Esophagus squamous epithelium (tissue), 5 donors: ENCODE measurements at regions not wholly inside any gene's neighbourhood (a gene's known extent, or its start where the extent isn't known, plus 50 kb on each side); places are given as distances from the start of the nearest gene placed in this dataset.

Experiments
- DNase-seq: peaks from one replicate; lab custom pipeline; 2025; lab: John Stamatoyannopoulos, UW
- H3K27ac ChIP-seq, 4 donors: fragments of 200-600 bp; sonication (generic); one replicate each; pipeline ENCODE4 v1.5.1; 2016 to 2019; ENCODE audit warnings: mild to moderate bottlenecking in 1 of 4
- H3K27me3 ChIP-seq, 4 donors: fragments of 200-600 bp; sonication (generic); 1 replicate in 3 of 4; 2 replicates in 1 of 4; pipeline versions ENCODE4 v1.5.1 to v1.6.0; 2017 to 2021; ENCODE audit warnings: antibody characterized with exemption in 1 of 4
- H3K36me3 ChIP-seq, 3 donors: fragments of 200-600 bp; sonication (generic); one replicate each; pipeline ENCODE4 v1.5.1; 2016 to 2019
- H3K4me1 ChIP-seq, 3 donors: fragments of 200-600 bp; sonication (generic); one replicate each; pipeline ENCODE4 v1.5.1; 2017 to 2019
- H3K4me3 ChIP-seq, 4 donors: fragments of 200-600 bp; sonication (generic); 1 replicate in 3 of 4; 2 replicates in 1 of 4; pipeline ENCODE4 v1.5.1; 2016 to 2019; ENCODE audit warnings: mild to moderate bottlenecking in 2 of 4, moderate library complexity in 1 of 4
- H3K9me3 ChIP-seq, 3 donors: fragments of 200-600 bp; sonication (generic); one replicate each; pipeline ENCODE4 v1.5.1; 2016 to 2019
- POLR2A ChIP-seq, 4 donors: fragments of 450-650 bp; IDR thresholded peaks; one replicate each; pipeline ENCODE4 v1.6.1; 2017; ENCODE audit warnings: antibody characterized with exemption in 4 of 4, mild to moderate bottlenecking in 4 of 4, moderate library complexity in 3 of 4
- WGBS, 2 donors: methylation state at CpG; one replicate each; pipeline ENCODE4 v1.1.5; 2018; 5-methylcytosine and 5-hydroxymethylcytosine counted together
- intact Hi-C: fragments of 100-400 bp; cut with DNase I; formaldehyde crosslinking; loops from one replicate; pipeline ENCODE4 v1.15.0; 2022
- TF ChIP-seq, protein P1 (sequence below), 6 experiments: fragments of 450-650 bp in 4 of 6; fragments of 200-600 bp in 2 of 6; sonication (generic) in 2 of 6; IDR thresholded peaks; one replicate each; pipeline ENCODE4 v1.5.1; 2016 to 2019; ENCODE audit warnings: antibody characterized with exemption in 6 of 6, mild to moderate bottlenecking in 4 of 6, moderate library complexity in 4 of 6
- donor health status: DM: yes; HTN: yes; CAD: no.

DNA sequence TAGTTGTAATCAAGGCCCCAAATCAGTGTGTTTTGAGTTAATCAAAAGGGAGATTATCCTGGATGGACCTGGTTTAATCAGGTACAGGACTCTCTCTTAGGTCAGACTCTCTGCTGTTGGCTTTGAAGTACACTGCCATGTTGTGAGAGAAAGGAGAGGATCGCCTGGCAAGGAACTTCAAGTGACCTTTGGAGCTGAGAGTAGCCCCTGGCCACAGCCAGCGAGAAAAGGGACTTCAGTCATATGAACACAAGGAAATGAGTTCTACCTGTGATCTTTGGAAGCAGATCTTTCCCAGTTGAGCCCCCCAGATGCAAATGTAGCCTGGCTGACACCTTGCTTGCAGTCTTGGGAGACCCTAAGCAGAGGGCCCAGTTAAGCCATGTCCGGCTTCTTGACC lies 68.3 kb upstream of the CPM start:
- WGBS, 2 donors, result 96 to 100% methylated on average over 1 to 3 of the region's 3 CpGs
- Histone ChIP-seq H3K4me3 (no peak overlapping the region), H3K27me3 (no peaks in the 10 kb centered on the region), H3K4me1 (peaks cover 0 to 1% (median 0%) of the 10 kb centered on the region in 3 donors), H3K27ac (no peak overlapping the region), H3K36me3 (no peaks in the 10 kb centered on the region), H3K9me3 (no peaks in the 10 kb centered on the region)
- TF ChIP-seq POLR2A (IDR thresholded peaks at IDR 0.05), result no peak
- TF ChIP-seq, protein P1, sequence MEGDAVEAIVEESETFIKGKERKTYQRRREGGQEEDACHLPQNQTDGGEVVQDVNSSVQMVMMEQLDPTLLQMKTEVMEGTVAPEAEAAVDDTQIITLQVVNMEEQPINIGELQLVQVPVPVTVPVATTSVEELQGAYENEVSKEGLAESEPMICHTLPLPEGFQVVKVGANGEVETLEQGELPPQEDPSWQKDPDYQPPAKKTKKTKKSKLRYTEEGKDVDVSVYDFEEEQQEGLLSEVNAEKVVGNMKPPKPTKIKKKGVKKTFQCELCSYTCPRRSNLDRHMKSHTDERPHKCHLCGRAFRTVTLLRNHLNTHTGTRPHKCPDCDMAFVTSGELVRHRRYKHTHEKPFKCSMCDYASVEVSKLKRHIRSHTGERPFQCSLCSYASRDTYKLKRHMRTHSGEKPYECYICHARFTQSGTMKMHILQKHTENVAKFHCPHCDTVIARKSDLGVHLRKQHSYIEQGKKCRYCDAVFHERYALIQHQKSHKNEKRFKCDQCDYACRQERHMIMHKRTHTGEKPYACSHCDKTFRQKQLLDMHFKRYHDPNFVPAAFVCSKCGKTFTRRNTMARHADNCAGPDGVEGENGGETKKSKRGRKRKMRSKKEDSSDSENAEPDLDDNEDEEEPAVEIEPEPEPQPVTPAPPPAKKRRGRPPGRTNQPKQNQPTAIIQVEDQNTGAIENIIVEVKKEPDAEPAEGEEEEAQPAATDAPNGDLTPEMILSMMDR (IDR thresholded peaks at IDR 0.05), result no peak
- intact Hi-C loops, result no loop called here
- no peak for DNase-seq

DNA sequence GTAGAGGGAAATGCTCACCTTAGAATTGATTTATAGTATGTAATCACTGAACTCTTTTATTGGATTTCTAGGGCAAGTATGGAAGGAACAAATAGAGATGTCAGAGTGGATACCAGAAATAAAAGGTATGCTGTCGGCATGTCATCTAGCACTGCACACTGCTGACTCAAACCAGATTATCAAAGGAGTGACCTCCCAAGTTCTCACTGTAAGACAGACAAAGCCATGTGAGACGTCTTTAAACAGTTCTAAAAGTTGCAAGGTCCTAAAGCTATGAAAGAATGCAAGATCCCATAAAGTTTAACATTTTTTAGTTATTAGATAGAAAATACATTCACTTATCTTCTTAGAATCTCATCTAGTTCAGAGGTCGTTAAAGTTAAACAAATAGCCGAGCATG lies 70.0 kb upstream of the CPM start:
- Histone ChIP-seq H3K4me3 (no peak overlapping the region), H3K36me3 (no peaks in the 10 kb centered on the region), H3K4me1 (peaks cover 0 to 18% (median 13%) of the 10 kb centered on the region in 3 donors), H3K27ac (no peak overlapping the region), H3K27me3 (no peaks in the 10 kb centered on the region), H3K9me3 (no peaks in the 10 kb centered on the region)
- no peak for DNase-seq
- TF ChIP-seq, protein P1 (IDR thresholded peaks at IDR 0.05), result no peak
- TF ChIP-seq POLR2A (IDR thresholded peaks at IDR 0.05), result no peak
- intact Hi-C loops, result no loop called here
- 78 to 81% methylated on average over 4 of the region's 4 CpGs for WGBS, 2 donors

DNA sequence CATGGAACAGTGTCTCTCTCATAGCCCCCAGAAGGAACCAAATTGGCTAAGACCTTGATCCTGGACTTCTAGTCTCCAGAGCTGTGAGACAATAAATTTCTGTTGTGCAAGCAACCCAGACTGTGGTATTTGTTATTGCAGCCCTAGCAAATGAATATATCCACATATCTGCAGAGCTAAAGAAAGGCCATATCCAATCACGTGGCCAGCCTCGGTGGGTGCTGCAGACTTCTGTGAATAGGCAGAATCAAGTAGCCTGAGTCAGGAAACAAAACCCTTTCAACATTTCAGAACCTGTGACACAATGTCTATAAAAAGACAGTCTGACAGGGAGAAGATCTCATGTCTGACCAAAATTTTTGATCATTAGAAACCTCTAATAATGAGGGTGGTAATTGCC lies 71.0 kb upstream of the CPM start:
- intact Hi-C loops, result no loop called here
- H3K4me1 ChIP-seq, result peaks cover 0 to 29% (median 20%) of the 10 kb centered on the region in 3 donors
- no peaks in the 10 kb centered on the region for H3K36me3 ChIP-seq
- WGBS, 2 donors, result 79 to 100% methylated on average over 2 of the region's 2 CpGs
- no peaks in the 10 kb centered on the region for H3K9me3 ChIP-seq
- no peaks in the 10 kb centered on the region for H3K27me3 ChIP-seq
- no peak for DNase-seq
- H3K4me3 ChIP-seq, result no peak overlapping the region
- no peak for TF ChIP-seq POLR2A (IDR thresholded peaks at IDR 0.05)
- TF ChIP-seq, protein P1 (IDR thresholded peaks at IDR 0.05), result no peak
- H3K27ac ChIP-seq, result no peak overlapping the region

DNA sequence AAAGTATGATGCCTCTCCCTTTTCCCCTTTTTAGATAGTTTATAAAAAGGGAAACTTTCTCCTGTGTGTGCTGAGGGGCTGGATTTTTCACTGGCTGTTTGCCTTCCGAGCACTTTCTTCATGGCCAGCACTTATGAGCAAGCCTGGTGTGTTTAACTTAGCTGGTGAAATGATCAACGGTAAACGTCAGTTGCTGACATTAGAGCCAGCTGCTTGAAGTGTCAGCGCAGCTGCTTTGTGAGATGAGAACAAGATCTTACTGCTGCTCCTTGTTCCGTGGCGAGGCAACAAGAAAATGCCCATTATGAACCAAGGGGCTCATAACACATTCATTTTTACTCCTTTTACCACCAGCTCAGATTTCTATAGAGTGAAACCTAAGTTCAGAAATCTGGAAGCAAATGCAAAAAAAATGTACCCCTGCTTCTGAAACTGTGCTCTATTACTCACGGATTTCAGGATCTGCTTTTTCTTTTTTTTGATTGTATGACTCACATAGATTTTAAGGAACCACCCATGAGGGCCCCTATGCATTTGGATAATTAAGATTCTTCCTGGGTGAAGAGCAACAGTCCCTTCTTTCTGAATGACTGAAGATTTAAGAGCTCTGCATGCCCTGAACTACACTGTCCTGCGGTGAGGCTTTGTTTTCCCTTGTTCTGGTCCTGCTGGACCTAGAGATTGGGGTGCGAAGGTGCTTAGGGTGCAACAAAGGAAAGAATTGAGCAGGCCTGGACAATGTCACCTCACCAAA lies 74.3 kb upstream of the CPM start:
- TF ChIP-seq, protein P1 (IDR thresholded peaks at IDR 0.05), result no peak
- no peak for TF ChIP-seq POLR2A (IDR thresholded peaks at IDR 0.05)
- intact Hi-C loops, result no loop called here
- DNase-seq, result no peak
- Histone ChIP-seq H3K4me1 (peaks cover 0 to 29% (median 20%) of the 10 kb centered on the region in 3 donors), H3K27ac (peak overlapping the region; percentile 64 to 79 (median 70)), H3K27me3 (no peaks in the 10 kb centered on the region), H3K4me3 (peak overlapping the region in 2 of 4 donors; percentile 12 to 28), H3K36me3 (no peaks in the 10 kb centered on the region), H3K9me3 (no peaks in the 10 kb centered on the region)
- 17 to 23% methylated on average over 7 to 9 of the region's 9 CpGs for WGBS, 2 donors

DNA sequence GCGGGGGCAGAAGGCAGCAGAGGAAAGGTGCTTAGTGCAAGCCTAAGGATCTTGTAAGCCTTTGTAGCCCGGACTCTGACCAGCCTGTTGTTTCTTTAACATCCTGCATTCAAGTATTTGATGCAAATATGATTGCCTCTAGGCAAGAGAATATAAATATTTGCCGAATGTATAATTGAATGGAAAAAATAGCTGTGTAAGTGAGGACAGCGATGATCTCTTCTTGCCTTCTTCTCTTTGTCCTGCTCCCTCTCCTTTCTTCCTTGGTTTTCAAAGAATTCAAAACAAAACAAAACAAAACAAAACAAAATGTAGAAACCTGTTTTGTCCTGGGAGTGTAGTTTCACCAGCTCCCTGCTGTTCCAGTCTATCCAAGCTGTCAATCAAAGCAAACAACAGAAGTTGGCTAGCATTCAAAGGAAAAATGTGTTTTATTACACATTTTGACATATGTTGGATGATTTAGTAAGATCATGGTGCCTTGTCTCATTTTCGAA lies 74.9 kb upstream of the CPM start:
- no peak for DNase-seq
- H3K27ac ChIP-seq, result peak overlapping the region; percentile 43 to 79 (median 70)
- intact Hi-C loops, result no loop called here
- TF ChIP-seq POLR2A (IDR thresholded peaks at IDR 0.05), result no peak
- TF ChIP-seq, protein P1 (IDR thresholded peaks at IDR 0.05), result no peak
- H3K27me3 ChIP-seq, result no peaks in the 10 kb centered on the region
- peaks cover 0 to 29% (median 20%) of the 10 kb centered on the region in 3 donors for H3K4me1 ChIP-seq
- no peaks in the 10 kb centered on the region for H3K9me3 ChIP-seq
- H3K4me3 ChIP-seq, result peak overlapping the region in 2 of 4 donors; percentile 2 to 28
- no peaks in the 10 kb centered on the region for H3K36me3 ChIP-seq
- WGBS, 2 donors, result 35% methylated on average over 5 of the region's 5 CpGs
